ENCODE measurements at regions not wholly inside any gene's neighbourhood (a gene's known extent, or its start where the extent isn't known, plus 50 kb on each side); places are given as distances from the start of the nearest gene placed in this dataset.
A peak's percentile ranks its signal among the peaks of the same experiment; 100 is the strongest.
"Not testable (repeated sequence)": the region's sequence is repeated elsewhere in the genome, so short reads cannot be mapped to it uniquely, and the experiment has no call there.

DNA sequence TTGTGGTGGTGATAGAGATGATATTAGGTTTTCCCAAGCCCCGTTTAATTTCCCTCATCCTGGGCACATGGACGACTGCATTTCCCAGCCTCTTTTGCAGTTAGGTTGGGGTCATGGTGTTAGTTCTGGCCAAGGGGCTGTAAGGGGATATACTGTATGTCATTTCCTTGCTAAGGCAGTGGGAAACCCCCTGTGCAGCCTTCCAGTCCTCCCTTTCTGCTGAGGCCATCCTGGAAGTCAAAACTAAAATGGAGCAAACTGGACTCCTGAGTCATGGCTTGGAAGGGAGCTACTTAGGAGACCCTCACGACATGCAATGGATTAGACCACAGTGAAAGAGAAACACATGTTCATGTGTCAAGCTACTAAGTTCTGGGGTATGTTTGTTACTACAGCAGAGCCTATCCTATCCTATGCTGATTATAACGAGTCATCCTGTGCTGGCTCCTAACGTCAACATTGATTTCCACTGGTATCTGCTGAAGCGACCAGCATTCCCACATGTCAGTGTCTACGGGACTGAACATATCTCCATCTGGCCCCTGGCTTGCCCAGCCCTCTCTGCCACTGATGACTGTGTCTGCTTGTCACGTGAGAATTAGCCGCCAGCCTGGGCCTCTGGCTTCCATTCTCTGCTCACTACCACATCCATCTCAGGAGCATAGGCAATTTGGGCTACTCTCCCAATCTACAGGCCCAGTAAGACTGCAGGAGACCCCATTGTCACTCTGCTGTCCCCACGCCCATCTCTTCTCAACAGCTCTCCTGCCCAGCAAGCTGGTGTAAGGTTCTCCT, 85.6 kb upstream of the MEF2A start:
- DNase-seq, result no peak
- intact Hi-C loops (cut with DNase I), result no loop called here

DNA sequence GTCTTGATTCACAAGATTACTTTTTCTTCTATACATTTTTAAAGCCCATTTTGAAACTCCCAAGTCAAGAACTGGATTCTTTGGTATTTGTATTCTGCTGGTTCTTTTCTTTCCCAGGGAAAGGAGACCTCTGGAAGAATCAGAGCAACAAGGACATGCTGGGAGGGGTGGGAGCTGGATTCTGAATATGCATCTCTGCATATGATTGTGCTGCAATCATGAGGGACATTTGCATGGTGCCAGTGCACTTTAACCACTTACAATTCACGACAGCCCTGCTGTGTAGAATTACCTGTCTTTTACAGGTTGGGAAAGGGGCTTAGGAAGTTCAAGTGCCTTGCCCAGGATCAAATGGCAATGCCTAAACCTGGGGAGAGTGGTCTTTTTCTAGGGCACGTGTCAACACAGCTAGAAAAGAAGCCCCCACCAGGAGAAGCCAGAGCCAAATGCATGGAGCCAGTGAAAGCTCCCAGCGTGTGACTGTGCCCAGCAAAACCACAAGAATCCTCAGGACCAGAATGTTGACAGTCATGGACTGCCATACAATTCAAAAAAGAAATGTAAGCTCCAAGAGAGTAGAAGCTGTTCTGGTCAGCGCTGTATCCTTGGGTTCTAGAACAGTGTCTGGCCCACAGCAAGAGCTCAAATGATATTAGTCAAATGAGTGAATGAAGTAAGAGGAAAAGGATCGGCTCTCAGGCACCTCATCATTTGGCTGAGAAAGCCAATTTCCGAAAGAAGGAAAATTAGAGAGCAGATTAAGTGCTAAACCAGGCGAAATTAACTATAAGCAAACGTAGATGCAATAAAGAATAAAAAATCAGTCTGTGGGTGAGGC, 84.5 kb upstream of the MEF2A start:
- intact Hi-C loops (cut with DNase I), result no loop called here
- no peak for DNase-seq

DNA sequence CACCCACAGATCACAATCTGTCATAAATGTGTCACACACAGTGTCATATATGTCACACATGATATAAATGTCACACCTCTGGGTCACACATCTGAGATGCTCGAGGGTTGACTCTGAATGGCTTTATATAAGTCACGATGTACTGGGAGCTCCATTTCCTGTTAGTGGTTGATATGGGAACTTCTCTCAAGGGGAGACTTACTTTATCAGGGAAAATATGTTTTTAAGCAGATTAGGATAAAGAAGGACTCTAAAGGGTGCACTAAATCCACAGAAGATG, 83.9 kb upstream of the MEF2A start:
- no peak for DNase-seq
- intact Hi-C loops (cut with DNase I), result no loop called here

DNA sequence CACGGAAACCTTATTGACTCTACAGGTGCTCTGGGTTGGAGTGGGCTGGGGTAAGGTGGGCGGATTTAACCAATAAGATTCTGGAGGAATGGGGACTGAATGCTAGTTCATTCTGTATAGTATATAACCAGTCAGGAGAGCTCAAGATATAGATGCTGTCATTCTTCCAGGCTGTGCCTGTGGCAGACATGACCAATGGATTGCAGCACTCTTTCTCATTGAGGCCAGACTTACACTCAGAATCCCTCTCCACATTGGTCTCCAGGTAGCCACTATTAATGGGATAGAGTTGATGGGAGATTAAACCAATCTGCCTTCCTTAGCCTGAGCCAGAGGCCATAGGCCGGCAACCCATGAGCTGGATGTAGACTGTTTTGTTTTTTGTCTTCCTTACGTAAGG, 82.8 kb upstream of the MEF2A start:
- no peak for DNase-seq
- intact Hi-C loops (cut with DNase I), result no loop called here

DNA sequence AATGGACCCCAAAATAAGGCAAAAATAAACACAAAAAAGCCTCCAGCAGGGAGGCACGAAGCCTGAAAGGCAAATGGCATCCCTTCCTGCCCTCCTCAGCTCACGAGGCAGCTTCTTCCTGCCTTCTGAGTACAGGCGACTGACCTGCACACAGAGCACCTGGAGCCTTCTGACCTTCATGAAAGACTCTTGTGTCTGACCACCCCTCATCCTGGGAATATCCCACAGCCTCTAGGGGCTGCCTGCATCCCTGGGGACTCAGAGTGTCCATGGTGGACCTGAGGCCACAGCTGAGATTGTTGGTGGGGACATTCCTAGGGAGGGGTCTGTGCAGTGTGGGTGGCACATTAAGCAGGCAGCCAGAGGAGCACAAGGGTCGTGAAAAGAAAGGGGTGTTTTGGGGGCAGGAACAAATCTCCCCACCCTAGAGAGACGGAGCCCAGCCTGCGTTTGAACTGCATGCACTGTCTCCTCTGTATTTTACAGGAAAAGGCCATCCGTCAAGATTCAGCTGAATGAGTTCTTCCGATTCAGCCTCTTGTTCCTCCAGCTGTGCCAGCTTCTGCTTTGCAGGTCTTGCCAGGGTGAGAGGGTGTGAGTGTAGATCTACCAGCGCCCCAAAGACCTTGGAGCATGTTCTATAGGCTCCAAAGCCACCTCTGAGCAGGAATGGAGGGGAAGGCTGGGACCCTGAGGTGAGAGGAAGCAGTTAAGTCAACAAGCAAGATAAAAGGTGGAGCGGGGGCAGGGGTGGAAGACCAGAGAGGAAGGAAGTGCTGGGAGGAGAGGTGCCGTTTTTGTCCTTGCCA, 80.4 kb upstream of the MEF2A start:
- intact Hi-C loops (cut with DNase I), result no loop called here
- DNase-seq, result peak in 1 of 42 donors; percentile 36

DNA sequence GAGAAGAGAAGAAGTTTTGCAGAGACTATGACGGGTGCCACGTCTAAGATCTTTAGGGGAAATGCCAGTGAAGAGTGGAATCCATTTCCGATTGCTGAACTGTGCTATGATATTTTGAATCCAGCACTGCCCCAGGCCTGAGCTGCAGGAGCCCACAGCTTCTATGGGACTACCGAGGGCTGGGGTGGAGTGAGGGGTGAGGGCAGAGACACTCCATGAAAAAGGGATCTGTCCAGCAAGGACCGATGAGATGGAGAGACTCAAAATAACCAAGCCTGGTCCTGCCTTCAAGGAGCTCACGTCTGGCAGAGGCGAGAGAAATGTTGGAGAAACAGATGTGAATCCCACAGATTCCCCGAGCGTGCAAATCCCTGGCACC, 79.8 kb upstream of the MEF2A start:
- no peak for DNase-seq
- intact Hi-C loops (cut with DNase I), result no loop called here

DNA sequence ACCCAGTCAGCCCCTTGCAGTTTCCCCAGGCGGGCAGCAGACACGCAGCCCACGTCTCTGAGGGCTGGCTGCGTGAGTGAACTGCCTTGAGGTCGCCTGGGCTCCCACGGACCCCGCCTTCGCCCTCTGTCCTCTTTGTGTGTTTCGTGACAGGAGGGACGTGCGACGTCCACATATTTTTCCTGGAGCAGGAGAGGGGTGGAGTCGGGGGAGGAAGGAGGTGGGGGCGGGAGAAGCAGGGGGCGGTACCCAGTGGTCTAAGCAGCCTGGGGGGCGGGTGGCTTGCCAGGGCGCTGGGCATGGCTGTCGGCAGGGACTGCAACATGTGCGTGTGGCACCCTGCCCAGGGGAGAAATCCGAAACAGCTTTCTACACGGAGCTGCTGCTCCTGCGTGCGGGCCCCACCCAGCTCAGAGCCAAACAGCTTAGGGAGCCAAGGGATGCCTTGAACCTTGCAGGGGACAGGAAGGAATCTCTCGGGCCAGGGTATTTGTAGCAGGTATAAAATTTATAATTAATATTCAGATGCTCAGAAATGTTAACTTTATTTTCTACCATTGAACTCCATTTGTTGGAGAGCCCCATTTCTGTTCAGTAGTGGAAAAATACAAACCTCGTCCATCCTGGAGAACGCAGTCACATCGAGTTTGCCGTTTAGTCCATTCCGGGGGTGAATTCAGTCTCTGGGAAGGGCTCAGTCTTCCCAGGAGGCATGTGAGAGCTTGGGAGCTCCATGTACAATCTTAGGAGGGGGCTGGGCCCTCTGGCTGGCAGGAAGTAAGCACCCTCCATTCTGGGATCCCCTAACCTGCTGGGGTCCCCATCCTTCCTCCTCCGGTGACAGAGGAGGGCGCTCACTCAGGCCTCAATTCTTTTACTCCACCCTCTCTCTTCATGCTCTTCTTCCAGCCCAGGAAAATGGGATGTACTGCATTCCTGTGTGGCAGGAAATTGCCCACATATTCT, 79.1 kb upstream of the MEF2A start:
- intact Hi-C loops (cut with DNase I), result no loop called here
- DNase-seq, result peak in 37 of 42 donors; percentile 41 to 78 (median 59)

DNA sequence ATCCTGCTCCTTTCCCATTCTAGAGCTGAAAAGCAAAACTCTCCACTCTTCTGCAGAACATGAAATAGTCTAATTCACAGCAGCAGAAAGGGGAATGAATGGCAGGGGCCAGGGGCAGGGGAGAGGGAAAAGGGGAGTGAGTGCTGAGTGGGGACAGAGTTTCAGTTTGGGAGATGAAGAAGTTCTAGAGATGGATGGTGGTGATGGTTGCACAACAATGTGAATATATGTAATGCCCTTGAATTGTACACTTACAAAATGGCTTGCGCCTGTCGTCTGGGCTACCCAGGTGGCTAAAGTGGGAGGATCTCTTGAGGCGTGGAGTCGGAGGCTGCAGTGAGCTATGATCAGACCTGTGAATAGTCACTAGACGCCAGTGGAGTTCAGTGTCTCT, 78.5 kb upstream of the MEF2A start:
- intact Hi-C loops (cut with DNase I), result no loop called here
- peak in 1 of 42 donors; percentile 25 for DNase-seq

DNA sequence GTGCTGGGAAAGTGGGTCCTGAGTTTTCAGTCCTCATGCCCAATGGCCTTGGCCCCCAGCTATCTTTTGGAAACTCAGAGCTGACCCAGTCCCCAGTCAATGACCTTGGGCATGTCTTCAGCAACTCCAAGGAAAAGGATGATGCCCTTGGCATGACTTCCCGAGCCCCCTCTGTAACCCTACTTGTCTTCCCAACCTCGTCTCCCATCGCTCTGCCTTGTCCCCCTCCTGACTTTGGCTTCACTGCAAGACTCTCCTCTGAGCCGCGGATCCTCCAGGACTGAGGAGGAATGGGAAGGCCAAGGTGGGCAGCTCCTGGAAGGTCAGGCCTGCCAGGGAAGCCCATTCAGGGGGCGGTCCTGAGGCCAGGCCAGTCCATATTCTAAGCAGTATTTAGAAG, 73.5 kb upstream of the MEF2A start:
- DNase-seq, result no peak
- intact Hi-C loops (cut with DNase I), result no loop called here

DNA sequence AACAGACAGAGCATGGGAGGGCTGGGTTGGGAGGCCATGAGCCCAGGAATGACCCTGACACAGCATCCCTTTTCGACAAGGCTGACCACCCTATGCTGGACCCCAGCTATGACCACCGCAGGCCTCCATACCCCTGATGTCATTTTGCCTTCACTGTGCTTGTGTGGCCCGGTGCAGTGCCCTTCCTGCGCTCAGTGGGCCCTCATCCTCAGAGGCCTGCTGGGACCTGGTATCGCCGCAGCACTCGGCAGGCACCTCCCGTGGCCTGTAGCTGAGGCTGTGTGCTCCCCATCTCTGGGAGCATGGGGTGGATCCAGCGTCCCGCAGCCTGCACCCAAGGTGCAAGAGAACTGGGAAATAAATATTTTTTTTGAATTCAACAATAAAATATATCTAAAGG, 73.1 kb upstream of the MEF2A start:
- intact Hi-C loops (cut with DNase I), result no loop called here
- DNase-seq, result no peak

DNA sequence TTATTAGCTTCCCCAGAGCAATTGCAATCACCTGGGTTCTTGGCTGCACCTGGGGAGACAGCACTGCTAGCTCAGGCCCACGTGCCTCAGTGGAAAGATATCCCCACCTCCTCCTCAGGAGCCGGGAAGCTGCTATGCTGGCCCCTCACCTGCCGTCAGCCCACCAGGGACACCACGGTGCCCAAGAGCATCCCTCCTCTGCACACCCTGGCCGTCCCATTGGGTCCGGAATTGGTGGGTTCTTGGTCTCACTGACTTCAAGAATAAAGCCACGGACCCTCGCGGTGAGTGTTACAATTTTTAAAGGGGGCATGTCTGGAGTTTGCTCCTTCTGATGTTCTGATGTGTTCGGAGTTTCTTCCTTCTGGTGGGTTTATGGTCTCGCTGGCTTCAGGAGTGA, 72.3 kb upstream of the MEF2A start:
- DNase-seq, result no peak
- intact Hi-C loops (cut with DNase I), result no loop called here

DNA sequence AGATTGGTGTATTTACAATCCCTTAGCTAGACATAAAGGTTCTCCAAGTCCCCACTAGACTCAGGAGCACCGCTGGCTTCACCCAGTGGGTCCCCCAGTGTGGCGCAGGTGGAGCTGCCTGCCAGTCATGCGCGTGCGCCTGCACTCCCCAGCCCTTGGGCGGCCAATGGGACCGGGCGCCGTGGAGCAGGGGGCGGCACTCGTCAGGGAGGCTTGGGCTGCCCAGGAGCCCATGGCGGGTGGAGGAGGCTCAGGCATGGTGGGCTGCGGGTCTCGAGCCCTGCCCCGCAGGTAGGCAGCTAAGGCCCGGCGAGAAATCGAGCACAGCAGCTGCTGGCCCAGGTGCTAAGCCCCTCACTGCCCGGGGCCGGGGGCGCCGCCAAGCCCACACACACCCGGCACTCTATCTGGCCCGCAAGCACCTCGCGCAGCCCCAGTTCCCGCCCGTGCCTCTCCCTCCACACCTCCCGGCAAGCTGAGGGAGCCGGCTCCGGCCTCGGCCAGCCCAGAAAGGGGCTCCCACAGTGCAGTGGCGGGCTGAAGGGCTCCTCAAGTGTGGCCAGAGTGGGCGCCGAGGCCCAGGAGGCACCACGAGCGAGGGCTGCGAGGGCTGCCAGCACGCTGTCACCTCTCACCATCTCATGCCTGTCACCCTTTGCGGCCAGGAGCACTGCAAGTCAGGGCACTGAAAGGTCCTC, 71.1 kb upstream of the MEF2A start:
- intact Hi-C loops (cut with DNase I); DNase-seq: not testable (repeated sequence)

DNA sequence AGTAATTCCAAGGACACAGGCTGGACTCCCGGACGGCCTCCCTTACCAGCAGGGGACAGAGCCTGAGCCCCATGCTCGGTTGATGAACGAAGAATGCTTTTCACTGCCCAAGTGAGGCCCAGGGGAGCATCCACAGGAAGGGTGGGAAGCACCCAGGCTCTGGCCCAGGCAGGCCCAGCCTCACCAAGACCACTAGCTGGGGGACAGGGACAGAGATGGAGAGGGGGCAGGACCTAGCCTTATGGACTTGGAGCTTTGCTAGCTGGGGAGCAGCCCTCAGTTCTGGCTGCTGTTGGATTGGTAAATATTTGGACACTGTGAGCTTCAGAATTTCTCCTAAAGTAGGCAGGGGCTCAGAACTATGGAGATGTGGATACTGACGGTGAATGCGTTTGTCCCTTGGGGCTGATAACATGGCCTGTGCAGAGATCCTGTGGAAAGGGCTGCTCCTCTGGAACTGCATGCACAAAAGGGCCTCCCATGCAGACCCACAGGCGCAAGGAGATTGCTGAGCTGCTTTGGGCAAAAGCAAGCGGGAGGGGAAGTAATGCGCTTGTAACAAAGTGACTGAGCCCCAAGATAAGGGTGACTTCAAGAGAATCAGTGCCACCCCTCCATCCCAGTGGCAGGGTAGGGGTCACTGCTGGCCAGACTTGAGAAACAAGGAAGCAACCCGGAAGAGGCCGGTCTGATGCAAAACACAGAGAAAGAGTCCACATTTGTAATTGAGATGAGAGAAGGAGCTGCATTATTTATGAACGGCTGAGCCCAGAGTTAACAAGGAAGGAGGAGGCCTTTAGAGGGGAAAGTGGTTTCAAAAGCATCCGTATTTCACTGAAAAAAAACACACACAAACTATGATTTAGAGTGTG, 70.1 kb upstream of the MEF2A start:
- intact Hi-C loops (cut with DNase I), result no loop called here
- no peak for DNase-seq

DNA sequence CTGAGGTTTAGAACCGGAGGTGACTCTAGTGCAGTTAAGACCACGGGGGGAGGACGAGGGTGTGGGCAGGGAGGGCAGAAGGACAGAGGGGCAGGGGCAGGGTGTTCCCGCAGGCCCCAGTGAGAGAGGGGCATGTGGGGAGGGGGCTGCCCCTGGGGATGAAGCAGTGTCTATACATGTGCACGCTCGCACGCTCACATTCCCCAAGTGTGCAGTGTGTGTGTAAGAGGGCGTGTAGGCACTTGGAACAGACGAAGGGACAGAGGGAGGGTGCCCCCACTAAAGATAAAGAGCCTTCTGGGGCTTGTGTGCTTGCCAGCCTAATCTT, 69.5 kb upstream of the MEF2A start:
- intact Hi-C loops (cut with DNase I), result no loop called here
- DNase-seq, result no peak

DNA sequence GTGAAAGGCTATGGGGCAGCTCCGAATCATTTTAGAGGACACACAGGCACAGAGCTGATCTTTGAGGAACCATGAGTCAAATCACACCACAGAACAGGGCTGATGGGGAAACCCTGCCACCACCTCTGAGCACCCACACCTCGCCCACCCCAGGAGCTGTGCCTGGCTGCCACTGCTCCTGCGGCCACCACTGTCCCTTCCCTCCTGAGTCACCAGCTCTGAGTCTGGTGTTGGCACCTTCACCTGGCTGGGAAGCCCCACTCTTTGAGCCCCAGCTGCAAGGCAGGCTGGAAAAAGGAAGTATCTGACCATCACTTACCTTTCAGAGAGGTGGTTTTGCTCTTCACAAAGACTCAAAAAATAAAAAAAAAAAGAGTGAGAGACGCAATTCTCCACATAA, 63.6 kb upstream of the MEF2A start:
- intact Hi-C loops (cut with DNase I), result no loop called here
- DNase-seq, result peak in 1 of 42 donors; percentile 38

DNA sequence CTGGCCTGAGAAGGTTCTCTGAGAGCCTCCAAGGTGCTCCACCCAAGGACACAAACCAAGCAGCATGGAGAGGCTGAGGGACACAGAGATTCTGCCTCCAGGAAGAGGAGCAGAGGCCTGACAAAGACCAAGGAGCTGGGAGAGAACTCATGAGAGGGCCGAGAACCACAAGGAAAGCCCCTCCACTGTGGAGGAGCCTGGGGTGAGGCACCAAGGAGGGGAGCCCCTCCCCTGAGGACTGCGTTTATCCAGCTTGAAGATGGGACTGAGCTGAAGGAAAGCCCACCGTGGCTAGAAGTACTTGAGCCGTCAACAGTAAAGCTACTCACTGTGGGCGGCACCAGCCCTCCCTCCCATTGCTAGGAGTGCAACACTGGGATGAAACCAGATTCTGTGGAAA, 63.1 kb upstream of the MEF2A start:
- peak in 1 of 42 donors; percentile 5 for DNase-seq
- intact Hi-C loops (cut with DNase I), result no loop called here

DNA sequence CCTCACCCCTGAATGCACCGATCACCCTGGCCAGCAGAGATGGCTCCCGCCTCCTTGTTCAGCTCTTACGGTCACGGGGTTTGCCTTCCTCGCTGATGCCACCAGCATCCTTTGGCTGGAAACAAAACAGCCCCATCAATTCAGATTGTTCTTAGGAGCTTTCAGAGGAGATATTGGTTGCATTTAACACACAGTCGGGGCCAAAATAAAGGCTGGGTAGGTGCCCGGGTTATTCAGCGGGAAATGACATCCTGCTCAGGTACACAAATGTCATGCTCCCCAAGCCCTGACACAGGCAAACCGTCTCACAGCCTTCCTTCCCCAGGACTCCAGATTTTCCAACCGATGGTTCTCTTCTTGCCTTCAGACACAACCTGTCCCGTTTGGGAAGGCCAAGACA, 62.4 kb upstream of the MEF2A start:
- DNase-seq, result peak in 1 of 42 donors; percentile 14
- intact Hi-C loops (cut with DNase I), result no loop called here

Measured in head of caudate nucleus (tissue), 42 donors.